ENCODE measurements at regions not wholly inside any gene's neighbourhood (a gene's known extent, or its start where the extent isn't known, plus 50 kb on each side); places are given as distances from the start of the nearest gene placed in this dataset.

DNA sequence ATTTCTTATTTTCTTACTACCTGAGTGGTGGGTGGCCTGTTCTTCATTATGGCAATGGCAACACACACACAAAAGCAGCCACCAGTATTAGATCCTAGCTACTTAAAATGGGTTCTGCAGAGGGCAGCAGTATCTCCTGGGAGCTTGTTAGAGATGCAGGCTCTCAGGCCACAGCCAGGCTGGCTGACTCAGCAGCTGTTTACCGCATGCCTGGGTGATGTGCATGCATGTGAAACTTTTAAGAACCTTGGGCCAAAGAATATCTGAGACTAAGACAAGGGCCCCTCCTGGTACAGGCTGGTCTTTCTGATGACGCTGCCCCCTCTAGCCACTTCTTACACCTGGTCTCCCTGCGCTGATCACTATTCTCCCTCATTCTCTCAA is 399.0 kb downstream of the MED10 start:
- TF ChIP-seq, protein P1, sequence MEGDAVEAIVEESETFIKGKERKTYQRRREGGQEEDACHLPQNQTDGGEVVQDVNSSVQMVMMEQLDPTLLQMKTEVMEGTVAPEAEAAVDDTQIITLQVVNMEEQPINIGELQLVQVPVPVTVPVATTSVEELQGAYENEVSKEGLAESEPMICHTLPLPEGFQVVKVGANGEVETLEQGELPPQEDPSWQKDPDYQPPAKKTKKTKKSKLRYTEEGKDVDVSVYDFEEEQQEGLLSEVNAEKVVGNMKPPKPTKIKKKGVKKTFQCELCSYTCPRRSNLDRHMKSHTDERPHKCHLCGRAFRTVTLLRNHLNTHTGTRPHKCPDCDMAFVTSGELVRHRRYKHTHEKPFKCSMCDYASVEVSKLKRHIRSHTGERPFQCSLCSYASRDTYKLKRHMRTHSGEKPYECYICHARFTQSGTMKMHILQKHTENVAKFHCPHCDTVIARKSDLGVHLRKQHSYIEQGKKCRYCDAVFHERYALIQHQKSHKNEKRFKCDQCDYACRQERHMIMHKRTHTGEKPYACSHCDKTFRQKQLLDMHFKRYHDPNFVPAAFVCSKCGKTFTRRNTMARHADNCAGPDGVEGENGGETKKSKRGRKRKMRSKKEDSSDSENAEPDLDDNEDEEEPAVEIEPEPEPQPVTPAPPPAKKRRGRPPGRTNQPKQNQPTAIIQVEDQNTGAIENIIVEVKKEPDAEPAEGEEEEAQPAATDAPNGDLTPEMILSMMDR (IDR thresholded peaks at IDR 0.05; ENCODE audit: insufficient read depth, low read depth, low read length, missing control alignments): no peak
- DNase-seq (ENCODE audit: low read depth): no peak
- H3K4me3 ChIP-seq (ENCODE audit: low read depth, low read length): no peak overlapping the region

DNA sequence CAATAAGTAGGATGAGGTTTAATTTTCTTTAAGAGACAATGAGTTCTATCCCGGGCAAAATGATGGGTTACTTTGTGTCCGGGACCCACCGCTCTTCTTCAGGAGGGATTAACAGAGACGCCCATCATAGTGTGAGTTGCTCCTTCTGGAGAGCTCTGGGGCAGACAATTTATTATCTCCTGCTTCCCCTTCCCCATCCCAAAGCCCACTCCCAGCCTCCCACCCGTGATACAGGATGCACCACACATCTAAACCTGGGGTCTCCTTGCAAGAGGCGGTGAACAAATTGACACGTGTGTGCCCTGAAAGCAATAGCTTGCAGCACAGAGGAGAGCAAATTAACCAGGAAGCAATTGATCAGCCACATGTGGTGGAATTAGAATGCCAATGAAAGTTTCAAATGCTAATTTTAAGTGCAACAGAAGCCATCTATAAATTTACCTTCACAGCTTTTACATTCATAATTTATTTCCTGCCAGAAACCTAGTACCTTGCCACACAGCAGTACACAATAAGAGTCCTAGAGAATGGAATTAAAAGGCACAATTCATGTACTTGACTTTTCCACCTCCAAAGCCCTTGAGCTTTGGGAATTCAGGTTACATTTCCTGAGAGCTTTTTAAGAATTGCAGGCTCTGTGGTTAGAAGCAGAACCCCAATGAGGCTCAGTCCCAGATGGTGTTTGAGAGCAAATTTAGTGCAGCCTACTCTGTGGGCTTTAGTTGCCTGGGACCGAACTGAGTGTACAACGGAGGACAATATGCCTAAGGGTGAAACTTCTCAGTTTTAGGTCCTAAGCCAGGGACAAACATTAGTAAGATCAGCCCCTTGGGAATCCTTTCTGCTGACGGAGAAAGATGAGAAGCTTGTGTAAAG is 399.6 kb downstream of the MED10 start:
- TF ChIP-seq, protein P1 (IDR thresholded peaks at IDR 0.05; ENCODE audit: insufficient read depth, low read depth, low read length, missing control alignments): no peak
- no peak for DNase-seq (ENCODE audit: low read depth)
- H3K4me3 ChIP-seq (ENCODE audit: low read depth, low read length): no peak overlapping the region

DNA sequence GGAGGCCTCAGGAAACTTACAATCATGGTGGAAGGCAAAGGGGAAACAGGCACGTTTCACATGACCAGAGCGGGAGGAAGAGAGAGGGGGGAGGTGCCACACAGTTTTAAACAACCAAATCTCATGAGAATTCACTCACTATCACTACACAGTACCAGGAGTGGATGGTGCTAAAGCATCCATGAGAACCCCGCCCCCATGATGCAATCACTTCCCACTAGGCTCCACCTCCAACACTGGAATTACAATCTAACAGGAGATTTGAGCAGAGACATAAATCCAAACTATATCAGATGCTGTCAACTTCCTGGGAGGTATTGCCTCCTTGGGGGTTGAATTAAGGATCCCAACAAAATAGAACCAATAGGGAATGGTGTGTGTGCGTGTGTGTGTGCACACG is 407.1 kb downstream of the MED10 start:
- no peak overlapping the region for H3K4me3 ChIP-seq (ENCODE audit: low read depth, low read length)
- DNase-seq (ENCODE audit: low read depth): no peak
- TF ChIP-seq, protein P1 (IDR thresholded peaks at IDR 0.05; ENCODE audit: insufficient read depth, low read depth, low read length, missing control alignments): no peak

DNA sequence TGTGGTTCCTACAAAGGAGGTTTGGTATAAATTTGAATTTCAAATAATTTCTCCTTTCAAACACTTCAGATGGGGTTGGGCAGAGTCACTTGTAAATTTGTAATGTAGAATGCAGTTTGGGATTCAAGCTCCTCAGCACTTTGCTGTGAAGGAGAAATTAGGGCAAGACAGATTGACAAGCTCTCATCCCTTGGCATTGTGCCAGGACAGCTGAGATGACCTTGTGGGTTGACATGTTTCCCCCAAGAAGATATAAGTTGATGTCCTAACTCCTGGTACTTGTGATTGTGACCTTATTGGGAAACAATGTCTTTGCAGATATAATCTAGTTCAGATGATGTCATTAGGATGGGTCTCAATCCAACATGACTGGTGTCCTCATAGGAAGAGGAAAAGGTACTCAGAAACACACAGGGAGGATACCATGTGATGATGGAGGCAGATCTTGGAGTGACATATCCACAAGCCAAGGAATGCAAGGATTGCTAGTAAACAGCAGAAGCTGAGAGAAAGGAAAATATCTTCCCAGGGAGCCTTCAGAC is 408.3 kb downstream of the MED10 start:
- DNase-seq (ENCODE audit: low read depth): no peak
- H3K4me3 ChIP-seq (ENCODE audit: low read depth, low read length): no peak overlapping the region
- TF ChIP-seq, protein P1 (IDR thresholded peaks at IDR 0.05; ENCODE audit: insufficient read depth, low read depth, low read length, missing control alignments): no peak

DNA sequence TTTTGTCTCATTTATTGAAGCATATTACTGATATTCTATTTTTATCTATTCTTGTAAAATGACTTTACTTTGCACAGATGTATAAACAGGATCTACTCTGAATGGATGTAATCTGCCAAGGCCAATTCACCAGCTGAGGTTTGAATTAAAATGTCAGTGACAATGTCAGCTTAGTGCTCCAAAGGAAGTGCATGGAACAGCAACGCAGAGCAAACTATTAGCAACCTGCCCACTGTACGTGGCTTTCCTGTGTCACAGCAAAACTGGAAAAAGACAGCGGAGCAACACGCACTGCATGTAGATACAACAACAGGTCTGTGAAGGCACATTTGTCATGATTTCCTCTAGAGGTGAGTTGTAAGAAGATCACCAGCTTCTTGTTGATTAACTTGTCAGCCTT is 409.4 kb downstream of the MED10 start:
- TF ChIP-seq, protein P1 (IDR thresholded peaks at IDR 0.05; ENCODE audit: insufficient read depth, low read depth, low read length, missing control alignments): no peak
- no peak overlapping the region for H3K4me3 ChIP-seq (ENCODE audit: low read depth, low read length)
- no peak for DNase-seq (ENCODE audit: low read depth)

DNA sequence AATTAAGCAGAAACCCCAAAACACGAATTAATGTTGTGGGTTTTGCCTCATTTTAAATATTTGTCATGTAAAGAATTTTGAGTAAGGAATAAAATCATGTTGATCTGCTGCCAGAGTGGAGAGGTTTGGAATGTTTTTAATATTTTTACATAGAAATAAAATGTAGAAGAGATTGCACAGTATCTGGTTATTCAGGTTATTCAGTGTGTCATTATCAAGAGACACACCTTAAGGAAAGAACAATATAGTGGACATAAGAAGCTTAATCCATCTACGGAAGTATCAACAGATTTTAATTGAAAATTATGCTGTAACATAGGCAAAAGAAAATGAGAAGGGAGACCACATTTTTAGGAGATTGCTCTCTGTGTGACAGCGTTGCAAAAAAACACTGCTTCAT is 410.4 kb downstream of the MED10 start:
- no peak for DNase-seq (ENCODE audit: low read depth)
- no peak overlapping the region for H3K4me3 ChIP-seq (ENCODE audit: low read depth, low read length)
- TF ChIP-seq, protein P1 (IDR thresholded peaks at IDR 0.05; ENCODE audit: insufficient read depth, low read depth, low read length, missing control alignments): no peak
